ENCODE measurements at regions not wholly inside any gene's neighbourhood (a gene's known extent, or its start where the extent isn't known, plus 50 kb on each side); places are given as distances from the start of the nearest gene placed in this dataset.

DNA sequence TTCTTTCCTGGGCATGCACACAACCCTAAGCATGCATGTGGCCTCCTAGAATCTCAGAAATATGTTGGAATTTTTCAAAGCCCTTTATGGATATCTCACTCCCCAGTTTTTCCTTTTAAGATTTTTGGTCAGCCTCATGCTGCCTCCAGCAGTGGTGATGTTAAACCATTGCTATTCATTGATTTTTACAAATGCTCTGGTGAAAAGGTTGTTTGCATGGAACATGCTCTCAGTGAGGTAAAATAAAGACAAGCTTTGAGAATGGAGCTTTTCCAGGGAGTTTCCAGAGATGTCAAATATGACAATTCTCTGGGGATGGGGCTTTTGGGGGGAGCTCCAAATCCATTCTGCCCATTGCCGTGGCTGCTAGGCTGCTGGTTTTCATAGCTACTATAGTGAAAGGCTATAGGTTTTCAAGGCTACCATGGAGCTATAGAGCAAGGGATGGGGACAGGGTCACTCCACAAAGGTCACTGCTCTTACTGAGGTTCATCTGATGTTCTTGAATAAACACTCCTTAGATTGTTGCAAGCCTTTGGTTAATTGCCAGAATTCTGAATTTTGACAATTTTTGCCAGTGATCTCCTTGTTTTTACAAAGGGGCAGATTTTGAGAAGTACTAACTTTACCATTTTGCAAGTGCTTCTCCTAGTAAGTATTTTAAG, 178.1 kb upstream of the ARG1 start (continued):
- TF ChIP-seq, protein P1, sequence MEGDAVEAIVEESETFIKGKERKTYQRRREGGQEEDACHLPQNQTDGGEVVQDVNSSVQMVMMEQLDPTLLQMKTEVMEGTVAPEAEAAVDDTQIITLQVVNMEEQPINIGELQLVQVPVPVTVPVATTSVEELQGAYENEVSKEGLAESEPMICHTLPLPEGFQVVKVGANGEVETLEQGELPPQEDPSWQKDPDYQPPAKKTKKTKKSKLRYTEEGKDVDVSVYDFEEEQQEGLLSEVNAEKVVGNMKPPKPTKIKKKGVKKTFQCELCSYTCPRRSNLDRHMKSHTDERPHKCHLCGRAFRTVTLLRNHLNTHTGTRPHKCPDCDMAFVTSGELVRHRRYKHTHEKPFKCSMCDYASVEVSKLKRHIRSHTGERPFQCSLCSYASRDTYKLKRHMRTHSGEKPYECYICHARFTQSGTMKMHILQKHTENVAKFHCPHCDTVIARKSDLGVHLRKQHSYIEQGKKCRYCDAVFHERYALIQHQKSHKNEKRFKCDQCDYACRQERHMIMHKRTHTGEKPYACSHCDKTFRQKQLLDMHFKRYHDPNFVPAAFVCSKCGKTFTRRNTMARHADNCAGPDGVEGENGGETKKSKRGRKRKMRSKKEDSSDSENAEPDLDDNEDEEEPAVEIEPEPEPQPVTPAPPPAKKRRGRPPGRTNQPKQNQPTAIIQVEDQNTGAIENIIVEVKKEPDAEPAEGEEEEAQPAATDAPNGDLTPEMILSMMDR (conservative IDR thresholded peaks at IDR 0.05; ENCODE audit: low read depth in 2 of 2): no peak
- no peak for TF ChIP-seq JUNB (IDR thresholded peaks at IDR 0.05; ENCODE audit: unreplicated experiment)
- TF ChIP-seq STAT1 (IDR thresholded peaks at IDR 0.05; ENCODE audit: unreplicated experiment): no peak

DNA sequence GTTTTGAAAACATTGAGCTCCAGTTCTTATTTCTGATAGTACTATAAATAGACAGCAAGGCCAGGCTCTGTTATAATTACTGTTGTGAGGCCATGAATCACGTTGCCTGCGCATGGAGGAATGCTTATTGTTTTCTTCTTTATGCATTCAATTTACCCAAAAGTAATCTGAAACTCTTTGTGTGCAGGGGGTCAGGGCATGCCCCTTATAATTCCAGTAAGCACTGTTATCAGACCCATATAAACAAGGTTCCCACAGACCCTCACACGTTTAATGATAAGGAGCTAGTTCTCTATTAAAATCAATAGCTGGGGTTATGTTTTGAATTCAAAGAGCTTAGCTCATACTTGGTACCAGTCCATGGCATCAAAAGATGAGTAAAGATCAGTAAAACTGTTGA, 174.8 kb upstream of the ARG1 start:
- H2AFZ ChIP-seq: no peak overlapping the region

More for the DNA sequence above, 174.8 kb upstream of the ARG1 start:
- H3K4me1 ChIP-seq (ENCODE audit: insufficient read depth): 0 out of 2 replicates have a peak, but pooled peaks cover 11% of the 10 kb centered on the region
- no peaks in the 10 kb centered on the region for H3F3A ChIP-seq (replicated peaks; ENCODE audit: low read depth)
- H3K27me3 ChIP-seq (ENCODE audit: insufficient read depth): no peaks in the 10 kb centered on the region
- no peak overlapping the region for H3K4me2 ChIP-seq
- Mint-ChIP-seq H3K4me3 (no peak overlapping the region), H3K27ac (no peak overlapping the region), H3K4me1 (peaks cover 9% of the 10 kb centered on the region; the same call in 2 of the 3 replicates), H3K27me3 (ENCODE audit: insufficient read depth, low read depth, poor library complexity) (no peaks in the 10 kb centered on the region), H3K36me3 (ENCODE audit: low read depth) (peaks cover 19% of the 10 kb centered on the region), H3K9me3 (peaks cover 27% of the 10 kb centered on the region)
- ATAC-seq: no peak
- H3K9me2 ChIP-seq (ENCODE audit: insufficient read depth): no peaks in the 10 kb centered on the region
- H4K20me1 ChIP-seq (replicated peaks; ENCODE audit: insufficient read depth): no peaks in the 10 kb centered on the region
- no peak for DNase-seq (ENCODE audit: low spot score)
- no peak overlapping the region for H3K4me3 ChIP-seq
- H3K36me3 ChIP-seq (ENCODE audit: insufficient read depth): 0 out of 2 replicates have a peak, but pooled peaks cover 3% of the 10 kb centered on the region
- no peak overlapping the region for H3K27ac ChIP-seq (ENCODE audit: low read depth)
- no peak for TF ChIP-seq REST (IDR thresholded peaks at IDR 0.05; ENCODE audit: unreplicated experiment)
- TF ChIP-seq ZNF462 (CRISPR knock-in tag; IDR thresholded peaks at IDR 0.05): no peak
- no peak for TF ChIP-seq STAT1 (IDR thresholded peaks at IDR 0.05; ENCODE audit: unreplicated experiment)
- TF ChIP-seq EZH2 (IDR thresholded peaks at IDR 0.05; ENCODE audit: low read depth, unreplicated experiment): no peak
- no peak for TF ChIP-seq ETS1 (IDR thresholded peaks at IDR 0.05)
- TF ChIP-seq ZNF331 (CRISPR knock-in tag; IDR thresholded peaks at IDR 0.05; ENCODE audit: low read depth): no peak
- TF ChIP-seq POLR2AphosphoS5 (IDR thresholded peaks at IDR 0.05; ENCODE audit: low read depth): no peak
- TF ChIP-seq, protein P1 (conservative IDR thresholded peaks at IDR 0.05; ENCODE audit: low read depth in 2 of 2): no peak
- no peaks in the 10 kb centered on the region for H3K79me2 ChIP-seq (replicated peaks; ENCODE audit: insufficient read depth)

Measured in GM23338 (cell line).